ENCODE measurements at regions not wholly inside any gene's neighbourhood (a gene's known extent, or its start where the extent isn't known, plus 50 kb on each side); places are given as distances from the start of the nearest gene placed in this dataset.
"Not testable (repeated sequence)": the region's sequence is repeated elsewhere in the genome, so short reads cannot be mapped to it uniquely, and the experiment has no call there.

- not testable (repeated sequence) for TF ChIP-seq ARNTL (CRISPR knock-in tag; IDR thresholded peaks at IDR 0.05; ENCODE audit: borderline replicate concordance, low read depth); TOX (CRISPR knock-in tag; IDR thresholded peaks at IDR 0.05; ENCODE audit: borderline replicate concordance); CREB5 (CRISPR knock-in tag; IDR thresholded peaks at IDR 0.05; ENCODE audit: low read depth); ZNF8 (CRISPR knock-in tag; IDR thresholded peaks at IDR 0.05)
These were observed 1480.5 kb upstream of the TENM4 start for GRCh38 chr11:80921310-80921709.

Measured in SK-N-SH treated with all-trans-retinoic acid at 6 μM for 48 hours (cell line).